Liver (tissue), 3 donors: ENCODE measurements at regions not wholly inside any gene's neighbourhood (a gene's known extent, or its start where the extent isn't known, plus 50 kb on each side); places are given as distances from the start of the nearest gene placed in this dataset.

Experiments used
- CTCF ChIP-seq: fragments of 150-350 bp; IDR thresholded peaks from 2 replicates; pipeline ENCODE4 v1.5.1; 2017; ENCODE audit warnings: improper control_type of control experiment, low read depth, low read length; ENCODE audit not compliant: missing input control
- FOXA1 ChIP-seq: IDR thresholded peaks from 2 replicates; pipeline ENCODE4 v1.6.1; 2016; ENCODE audit warnings: antibody characterized with exemption
- RAD21 ChIP-seq, 2 donors: IDR thresholded peaks; 2 replicates each; pipeline ENCODE4 v1.6.1; 2016; ENCODE audit warnings: antibody characterized with exemption in 2 of 2, mild to moderate bottlenecking in 2 of 2
- REST ChIP-seq: IDR thresholded peaks from 2 replicates; pipeline ENCODE4 v1.6.1; 2016; ENCODE audit warnings: antibody characterized with exemption, mild to moderate bottlenecking
- TAF1 ChIP-seq: conservative IDR thresholded peaks from 2 replicates; pipeline ENCODE4 v1.6.1; 2016; ENCODE audit warnings: antibody characterized with exemption, mild to moderate bottlenecking
- YY1 ChIP-seq: IDR thresholded peaks from 2 replicates; pipeline ENCODE4 v1.6.1; 2016; ENCODE audit warnings: antibody characterized with exemption, mild to moderate bottlenecking
- TF ChIP-seq, protein P1 (sequence below): IDR thresholded peaks from 2 replicates; pipeline ENCODE4 v1.6.1; 2016; ENCODE audit warnings: antibody characterized with exemption
- donor health status: healthy.
- donor health status: healthy.

DNA sequence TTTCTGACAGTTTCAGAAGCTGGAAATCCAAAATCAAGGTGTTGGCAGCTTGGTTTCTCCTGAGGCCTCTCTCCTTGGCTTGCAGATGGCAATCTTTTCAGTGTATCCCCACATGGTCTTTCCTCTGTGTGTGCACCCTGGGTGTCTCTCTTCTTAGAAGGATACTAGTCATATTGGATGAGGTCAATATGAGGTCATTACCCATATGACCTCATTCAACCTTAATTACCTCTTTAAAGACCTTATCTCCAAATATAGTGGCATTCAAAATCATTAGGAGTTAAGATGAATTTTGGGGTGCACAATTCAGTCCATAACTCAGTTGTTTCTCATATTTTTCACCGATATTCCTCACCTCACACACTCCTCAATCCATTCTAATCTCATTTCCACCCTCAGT lies 92.4 kb upstream of the TGM3 start:
- TF ChIP-seq FOXA1 (no peak), CTCF (no peak), TAF1 (no peak), YY1 (no peak), RAD21 (IDR thresholded peaks at IDR 0.05) (no peak), REST (no peak)
- TF ChIP-seq, protein P1, sequence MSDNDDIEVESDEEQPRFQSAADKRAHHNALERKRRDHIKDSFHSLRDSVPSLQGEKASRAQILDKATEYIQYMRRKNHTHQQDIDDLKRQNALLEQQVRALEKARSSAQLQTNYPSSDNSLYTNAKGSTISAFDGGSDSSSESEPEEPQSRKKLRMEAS, result no peak
